Posterior cingulate gyrus (tissue), 11 donors: ENCODE measurements at regions not wholly inside any gene's neighbourhood (a gene's known extent, or its start where the extent isn't known, plus 50 kb on each side); places are given as distances from the start of the nearest gene placed in this dataset.
"Not testable (repeated sequence)": the region's sequence is repeated elsewhere in the genome, so short reads cannot be mapped to it uniquely, and the experiment has no call there.

Source experiments
- DNase-seq, 10 donors: peaks; one replicate each; pipeline versions ENCODE4 v3.0.0 to v3.0.0-alpha.2; 2020 to 2021; ENCODE audit warnings: mixed read lengths in 3 of 10
- intact Hi-C: fragments of 100-400 bp; cut with DNase I; formaldehyde crosslinking; loops from one replicate; pipeline ENCODE4 v1.15.1; 2023

- intact Hi-C loops: no loop called here
These were observed 110.7 kb upstream of the GZMB start for GRCh38 chr14:24744641-24745040.

GRCh38 chr14:24741871-24742270 is 107.9 kb upstream of the GZMB start:
- no peak for DNase-seq
- intact Hi-C loops: no loop called here

More at GRCh38 chr14:24744641-24745040, 110.7 kb upstream of the GZMB start:
- no peak for DNase-seq

DNA sequence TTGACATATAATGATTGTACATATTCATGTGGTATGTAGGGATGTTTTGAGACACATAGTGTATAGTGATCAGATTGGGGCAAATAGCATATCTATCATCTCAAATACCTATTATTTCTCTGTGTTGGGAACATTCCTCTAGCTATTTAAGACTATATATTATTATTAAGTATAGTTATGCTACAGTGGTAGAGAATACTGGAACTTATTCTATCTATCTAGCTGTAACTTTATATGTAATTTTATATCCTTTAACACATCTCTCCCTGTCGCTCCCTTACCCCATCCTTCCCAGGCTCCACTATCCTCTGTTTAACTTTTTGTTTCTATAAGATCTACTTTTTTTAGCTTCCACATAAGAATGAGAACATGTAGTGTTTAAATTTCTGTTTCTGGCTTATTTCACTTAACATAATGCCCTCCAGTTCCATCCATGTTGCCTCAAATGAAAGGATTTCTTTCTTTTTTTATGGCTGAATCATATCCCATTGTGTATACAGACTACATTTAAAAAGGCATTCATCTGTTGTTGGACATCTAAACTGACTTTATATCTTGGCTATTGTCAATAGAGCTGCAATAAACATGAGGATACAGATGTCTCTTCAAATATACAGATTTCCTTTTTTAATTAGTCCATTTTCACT is 102.1 kb upstream of the GZMB start:
- intact Hi-C loops: loop anchor here (1.0 to 2.0 kb wide), 3 partner anchors 307 to 415 kb away; no protein-coding TSS in a partner anchor

GRCh38 chr14:24734917-24735500 is 101.0 kb upstream of the GZMB start:
- intact Hi-C loops: loop anchor here (1.0 to 2.0 kb wide), 3 partner anchors 308 to 416 kb away; no protein-coding TSS in a partner anchor
- DNase-seq: peak in 4 of 10 donors; percentile 22 to 70 (median 44)

More for the DNA sequence above, 102.1 kb upstream of the GZMB start:
- no peak for DNase-seq

- intact Hi-C loops: no loop called here
- peak in 1 of 10 donors; percentile 67 for DNase-seq
These were observed 92.5 kb upstream of the GZMB start for GRCh38 chr14:24726480-24726879.

DNA sequence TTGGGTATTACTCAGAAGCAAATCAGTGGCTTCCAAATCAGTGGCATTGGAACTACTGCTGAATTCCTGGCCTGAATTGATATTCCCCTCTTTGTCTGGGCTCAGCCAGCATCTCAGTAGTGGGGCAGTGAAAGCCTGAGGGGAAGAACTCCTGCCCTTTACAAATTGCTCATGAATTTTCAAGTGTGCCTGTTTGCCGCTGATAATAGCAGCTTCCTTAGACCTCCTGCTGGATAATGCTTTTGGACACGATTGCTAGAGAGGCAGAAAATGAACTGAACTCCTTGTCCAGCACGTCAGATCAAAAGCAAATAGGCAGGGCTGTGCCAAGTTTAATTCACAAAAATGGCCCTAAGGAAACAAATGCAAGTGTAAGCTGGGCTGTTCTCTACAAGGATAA is 91.3 kb upstream of the GZMB start:
- DNase-seq: no peak
- intact Hi-C loops: no loop called here

- intact Hi-C loops: no loop called here
- no peak for DNase-seq
These were observed 87.8 kb upstream of the GZMB start for GRCh38 chr14:24721775-24722174.

- intact Hi-C loops: no loop called here
- DNase-seq: no peak
These were observed 81.2 kb upstream of the GZMB start for GRCh38 chr14:24715239-24715638.

DNA sequence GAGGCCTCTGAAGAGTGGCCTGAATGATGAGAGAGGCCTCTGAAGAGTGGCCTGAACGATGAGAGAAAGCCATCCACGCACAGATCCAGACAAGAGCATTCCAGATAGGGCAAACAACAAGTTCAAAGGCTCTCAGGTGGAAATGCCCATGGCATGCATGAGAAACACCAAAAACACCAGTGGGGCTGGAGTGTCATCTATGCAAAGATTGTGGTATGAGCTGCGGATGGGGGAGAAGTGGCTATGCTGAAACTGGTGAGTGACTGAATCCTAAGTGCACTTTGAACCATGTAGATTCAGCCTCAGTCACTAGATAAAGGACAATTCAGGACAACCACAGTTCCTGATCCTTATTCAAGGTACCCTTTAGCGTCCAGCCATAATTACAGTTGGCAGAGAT is 79.4 kb upstream of the GZMB start:
- intact Hi-C loops: loop anchor here (5.0 kb wide), 1 partner anchor 684 kb away; no protein-coding TSS in a partner anchor
- no peak for DNase-seq

DNA sequence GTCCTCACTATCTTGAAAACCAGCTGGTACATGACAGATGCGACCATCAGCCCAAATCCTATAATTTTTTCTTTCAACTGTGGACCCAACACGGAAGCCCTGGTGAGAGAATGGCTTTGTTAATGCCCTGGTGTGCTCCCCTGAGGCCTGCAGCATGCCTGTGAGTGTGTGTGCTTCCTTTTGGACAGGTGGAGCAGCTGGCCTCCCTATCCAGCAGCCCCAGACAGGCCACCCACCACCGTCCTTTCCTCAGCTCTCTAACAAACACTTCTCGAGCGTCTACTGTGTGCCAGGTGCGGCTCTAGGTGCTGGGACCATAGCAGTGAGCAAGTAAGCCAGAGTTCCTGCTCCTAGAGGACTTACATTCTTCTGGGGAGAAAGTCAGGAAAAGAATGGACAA is 78.9 kb upstream of the GZMB start:
- DNase-seq: no peak
- intact Hi-C loops: loop anchor here (5.0 kb wide), 1 partner anchor 684 kb away; no protein-coding TSS in a partner anchor

DNA sequence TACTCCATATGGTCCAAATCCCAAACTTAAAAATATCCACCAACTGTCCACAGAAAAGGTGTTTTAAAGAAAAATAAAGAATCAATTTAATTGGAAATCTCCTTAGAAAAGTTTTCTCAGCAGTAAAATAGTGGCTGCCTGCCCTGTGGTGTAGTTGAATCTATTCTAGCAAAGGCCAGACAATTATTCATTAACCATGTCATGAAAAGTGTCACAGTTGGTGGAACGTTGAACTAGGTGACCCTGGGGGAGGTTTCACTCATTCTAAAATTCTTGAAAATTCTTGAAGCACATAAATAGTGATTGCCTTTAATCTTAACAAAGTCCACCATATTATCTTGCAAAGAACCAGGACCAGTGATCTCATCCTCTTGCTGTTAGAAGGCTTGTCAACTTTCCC is 78.4 kb upstream of the GZMB start:
- intact Hi-C loops: loop anchor here (5.0 kb wide), 1 partner anchor 685 kb away; no protein-coding TSS in a partner anchor
- no peak for DNase-seq

- DNase-seq: peak in 9 of 10 donors; percentile 53 to 93 (median 71)
- intact Hi-C loops: loop anchor here (1.0 to 5.0 kb wide), 2 partner anchors 441 to 687 kb away; no protein-coding TSS in a partner anchor
These were observed 76.6 kb upstream of the GZMB start for GRCh38 chr14:24710403-24711112.

- DNase-seq: no peak
- intact Hi-C loops: no loop called here
These were observed 74.7 kb upstream of the GZMB start for GRCh38 chr14:24708684-24709083.

- no peak for DNase-seq
- intact Hi-C loops: no loop called here
These were observed 72.4 kb upstream of the GZMB start for GRCh38 chr14:24706351-24706750.

DNA sequence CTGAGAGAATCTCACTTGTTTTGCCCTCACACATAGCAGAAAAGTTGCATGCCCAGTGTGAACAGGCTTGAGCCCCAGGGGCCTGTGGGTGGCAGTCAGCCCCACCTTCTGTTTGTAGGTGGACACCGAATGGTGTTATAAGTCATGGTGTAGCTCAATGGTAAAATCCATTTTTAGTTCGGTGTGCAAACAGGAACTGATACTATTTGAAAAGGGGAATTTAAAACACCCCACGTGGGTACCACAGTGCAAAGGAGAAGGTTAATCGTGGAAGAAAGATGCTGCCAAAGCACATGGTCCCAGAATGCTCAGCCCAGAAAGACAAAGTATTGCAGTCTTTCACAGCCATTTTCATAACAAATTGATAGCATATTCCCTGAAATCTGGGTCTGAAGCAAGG is 71.8 kb upstream of the GZMB start:
- no peak for DNase-seq
- intact Hi-C loops: no loop called here

GRCh38 chr14:24701062-24701461 is 67.1 kb upstream of the GZMB start:
- intact Hi-C loops: no loop called here
- no peak for DNase-seq

DNA sequence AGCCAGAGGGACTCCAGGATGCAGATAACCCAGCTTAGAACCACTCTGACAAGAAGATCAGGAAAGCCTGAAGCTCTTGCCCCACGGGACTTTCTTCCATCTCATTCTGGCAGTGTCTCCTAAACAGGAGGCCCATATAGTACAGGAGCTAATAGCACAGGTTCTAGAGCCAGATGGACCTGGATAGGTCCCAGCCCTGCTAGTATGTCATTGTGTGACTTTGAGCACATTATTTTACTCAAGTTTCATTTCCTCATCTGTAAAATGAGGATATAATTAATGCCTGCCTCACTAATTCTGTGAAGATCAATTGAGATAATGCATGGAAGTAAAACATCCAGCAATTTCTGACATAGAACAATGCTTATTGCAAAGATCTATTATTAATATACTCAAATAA is 66.5 kb upstream of the GZMB start:
- intact Hi-C loops: no loop called here

DNA sequence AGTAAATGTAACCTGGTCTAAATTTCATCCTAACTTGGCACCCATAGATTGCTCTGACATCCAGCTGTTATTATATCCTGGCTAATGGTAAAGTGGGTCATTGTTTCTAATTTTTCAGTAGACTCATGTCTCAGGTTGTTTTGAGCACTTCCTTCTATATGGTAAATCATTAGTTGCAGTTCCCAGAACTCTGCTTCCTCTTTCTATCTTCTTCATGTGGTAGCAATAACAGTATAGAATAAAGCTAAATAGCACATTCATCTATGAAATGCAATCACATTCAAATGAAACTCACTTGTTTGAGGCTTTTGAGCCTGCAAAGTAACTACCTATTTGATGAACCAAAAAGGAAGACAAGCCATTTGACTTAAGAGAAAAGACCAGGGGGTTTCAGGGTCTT is 65.1 kb upstream of the GZMB start:
- intact Hi-C loops: no loop called here
- no peak for DNase-seq

More for the DNA sequence above, 66.5 kb upstream of the GZMB start:
- DNase-seq: no peak

GRCh38 chr14:24696280-24696920 is 62.4 kb upstream of the GZMB start:
- DNase-seq, intact Hi-C loops: not testable (repeated sequence)

DNA sequence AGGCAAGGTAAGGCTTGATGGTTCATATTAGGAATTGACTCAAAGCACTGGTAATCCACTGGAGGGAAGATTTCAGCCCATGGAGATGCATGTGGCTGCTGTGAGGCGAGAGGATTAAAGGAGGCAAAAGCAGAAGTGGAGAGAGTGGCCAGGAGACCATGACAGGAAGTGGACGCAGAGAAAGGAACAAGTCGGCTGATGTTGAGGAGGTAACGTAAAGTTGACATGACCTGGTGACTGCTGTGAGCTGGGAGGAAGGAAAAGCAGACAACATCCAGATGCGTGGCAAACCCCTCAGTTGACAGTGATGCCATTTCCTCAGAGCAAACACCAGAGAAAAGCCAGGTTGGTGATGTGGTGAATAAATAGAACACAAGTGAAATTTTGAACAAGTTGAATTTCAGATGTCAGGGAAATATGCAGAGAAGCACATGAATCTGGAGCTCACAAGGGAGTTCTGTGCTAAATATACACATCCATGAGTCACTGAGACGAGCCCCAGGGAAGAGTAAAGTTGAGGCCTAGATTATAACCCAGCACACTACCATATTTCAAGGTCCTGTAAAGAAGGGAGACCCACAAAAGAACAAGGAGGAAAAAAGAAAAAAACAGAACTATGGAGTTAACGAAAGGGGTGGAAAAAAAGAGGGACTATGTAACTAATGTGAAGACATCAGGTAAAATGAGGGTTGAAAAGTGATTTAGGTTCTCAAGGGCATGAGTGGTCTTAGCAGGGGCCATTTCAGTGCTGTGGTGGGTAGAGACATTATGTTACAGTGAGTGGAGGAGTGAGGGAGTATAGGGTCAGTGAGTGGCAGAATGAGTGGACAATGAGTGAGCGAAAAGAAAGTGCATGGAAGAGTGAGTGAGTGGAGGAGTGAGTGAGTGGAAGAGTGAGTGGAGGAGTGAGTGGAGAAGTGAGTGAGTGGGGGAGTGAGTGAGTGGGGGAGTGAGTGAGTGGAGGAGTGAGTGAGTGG is 61.6 kb upstream of the GZMB start:
- intact Hi-C loops: no loop called here
- peak in 2 of 10 donors; percentile 7 to 55 for DNase-seq
